ENCODE measurements at regions not wholly inside any gene's neighbourhood (a gene's known extent, or its start where the extent isn't known, plus 50 kb on each side); places are given as distances from the start of the nearest gene placed in this dataset.

DNA sequence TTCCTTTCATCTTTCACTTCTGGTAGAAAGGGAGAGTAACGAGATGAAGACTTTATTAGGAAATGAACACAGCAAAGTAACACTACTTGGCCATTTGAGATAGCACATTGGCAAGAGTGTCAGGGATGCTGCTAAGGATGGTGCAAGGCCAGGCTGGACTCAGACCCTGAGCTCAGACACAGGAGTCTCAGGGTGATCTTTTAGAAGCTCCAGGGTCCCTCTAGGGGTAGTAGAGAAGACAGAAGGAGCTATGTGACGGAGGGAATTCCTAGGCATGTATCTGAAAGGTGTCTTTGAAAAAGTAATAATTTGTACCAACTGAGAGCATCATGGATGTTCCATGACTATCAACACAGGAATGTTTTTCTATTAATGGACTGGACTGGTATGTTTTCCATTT is 436.5 kb downstream of the DHX35 start:
- TF ChIP-seq, protein P1, sequence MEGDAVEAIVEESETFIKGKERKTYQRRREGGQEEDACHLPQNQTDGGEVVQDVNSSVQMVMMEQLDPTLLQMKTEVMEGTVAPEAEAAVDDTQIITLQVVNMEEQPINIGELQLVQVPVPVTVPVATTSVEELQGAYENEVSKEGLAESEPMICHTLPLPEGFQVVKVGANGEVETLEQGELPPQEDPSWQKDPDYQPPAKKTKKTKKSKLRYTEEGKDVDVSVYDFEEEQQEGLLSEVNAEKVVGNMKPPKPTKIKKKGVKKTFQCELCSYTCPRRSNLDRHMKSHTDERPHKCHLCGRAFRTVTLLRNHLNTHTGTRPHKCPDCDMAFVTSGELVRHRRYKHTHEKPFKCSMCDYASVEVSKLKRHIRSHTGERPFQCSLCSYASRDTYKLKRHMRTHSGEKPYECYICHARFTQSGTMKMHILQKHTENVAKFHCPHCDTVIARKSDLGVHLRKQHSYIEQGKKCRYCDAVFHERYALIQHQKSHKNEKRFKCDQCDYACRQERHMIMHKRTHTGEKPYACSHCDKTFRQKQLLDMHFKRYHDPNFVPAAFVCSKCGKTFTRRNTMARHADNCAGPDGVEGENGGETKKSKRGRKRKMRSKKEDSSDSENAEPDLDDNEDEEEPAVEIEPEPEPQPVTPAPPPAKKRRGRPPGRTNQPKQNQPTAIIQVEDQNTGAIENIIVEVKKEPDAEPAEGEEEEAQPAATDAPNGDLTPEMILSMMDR (IDR thresholded peaks at IDR 0.05) = no peak
- TF ChIP-seq POLR2A (IDR thresholded peaks at IDR 0.05) = no peak

Data from body of pancreas (tissue), 4 donors.